Lower lobe of right lung (tissue), 2 donors: ENCODE measurements at regions not wholly inside any gene's neighbourhood (a gene's known extent, or its start where the extent isn't known, plus 50 kb on each side); places are given as distances from the start of the nearest gene placed in this dataset.

Experiments used
- ATAC-seq, 2 donors: fragments of 200-7000 bp; cut with Tn5 transposase; one replicate each; pipeline ENCODE4 v1.9.1; 2020 to 2022; ENCODE audit warnings: mild to moderate bottlenecking in 2 of 2, moderate library complexity in 2 of 2
- DNase-seq: peaks from one replicate; pipeline ENCODE4 v3.0.0-alpha.2; 2020
- H3K27ac ChIP-seq: fragments of 200-600 bp; one replicate; pipeline ENCODE4 v1.8.0; 2022
- H3K27me3 ChIP-seq: fragments of 200-600 bp; one replicate; pipeline ENCODE4 v1.8.0; 2022; ENCODE audit warnings: low read depth
- H3K36me3 ChIP-seq: fragments of 200-600 bp; one replicate; pipeline ENCODE4 v1.8.0; 2022; ENCODE audit warnings: mild to moderate bottlenecking
- H3K4me1 ChIP-seq: fragments of 200-600 bp; one replicate; pipeline ENCODE4 v1.8.0; 2022
- H3K4me3 ChIP-seq: fragments of 200-600 bp; one replicate; pipeline ENCODE4 v1.8.0; 2022; ENCODE audit warnings: mild to moderate bottlenecking
- H3K9me3 ChIP-seq: fragments of 200-600 bp; one replicate; pipeline ENCODE4 v1.8.0; 2022
- CTCF ChIP-seq: fragments of 200-600 bp; IDR thresholded peaks from one replicate; pipeline ENCODE4 v1.8.0; 2022; ENCODE audit warnings: antibody characterized with exemption, mild to moderate bottlenecking
- intact Hi-C: fragments of 100-400 bp; cut with DNase I; formaldehyde crosslinking; loops from one replicate; pipeline ENCODE4 v1.11.0; 2022
- donor health status: DM: no; HTN: yes; CAD: no; lungs with severe emphysema.

DNA sequence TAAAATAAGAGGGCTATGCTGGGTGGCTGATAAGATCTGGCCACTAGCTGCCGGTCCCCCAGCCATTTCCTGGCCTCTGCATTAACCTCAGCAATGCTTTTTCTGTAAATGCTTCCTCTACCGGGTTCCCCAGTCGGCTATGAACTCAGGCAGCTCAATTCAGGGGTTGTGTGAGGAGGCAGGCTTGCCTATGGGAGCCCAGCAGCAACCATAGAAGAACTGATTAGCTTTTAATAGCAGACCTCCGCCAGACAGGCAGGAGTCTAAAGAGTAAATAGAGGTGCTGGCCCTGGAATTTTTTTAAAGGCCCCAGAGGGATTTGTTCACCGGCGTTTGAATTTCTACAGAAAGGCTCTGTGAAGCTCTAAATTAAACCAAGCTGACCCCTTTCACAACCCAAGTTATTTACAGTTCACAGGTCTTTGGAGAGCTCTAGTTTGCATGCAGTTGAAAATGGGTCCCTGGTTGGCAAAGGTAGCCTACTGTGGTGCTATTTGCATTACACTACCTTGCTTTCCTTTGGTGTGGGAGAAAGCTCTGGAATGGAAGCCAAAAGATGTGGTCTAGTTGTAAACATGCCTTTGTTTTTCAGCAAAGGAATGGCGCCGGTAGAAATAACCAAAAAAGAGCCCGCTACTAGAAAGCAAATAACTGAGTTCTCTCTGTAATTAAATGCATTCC is 289.7 kb upstream of the SEMA6A start:
- Histone ChIP-seq H3K9me3 (no peaks in the 10 kb centered on the region), H3K4me1 (no peaks in the 10 kb centered on the region), H3K27ac (no peak overlapping the region), H3K27me3 (no peaks in the 10 kb centered on the region), H3K4me3 (no peak overlapping the region), H3K36me3 (no peaks in the 10 kb centered on the region)
- ATAC-seq (no peak), DNase-seq (no peak)
- intact Hi-C loops: no loop called here
- no peak for TF ChIP-seq CTCF

GRCh38 chr5:116862632-116863455 is 288.2 kb upstream of the SEMA6A start:
- H3K4me3 ChIP-seq: no peak overlapping the region
- ATAC-seq: no peak
- H3K9me3 ChIP-seq: no peaks in the 10 kb centered on the region
- no peaks in the 10 kb centered on the region for H3K4me1 ChIP-seq
- H3K36me3 ChIP-seq: no peaks in the 10 kb centered on the region
- H3K27me3 ChIP-seq: no peaks in the 10 kb centered on the region
- H3K27ac ChIP-seq: no peak overlapping the region
- TF ChIP-seq CTCF: no peak
- intact Hi-C loops: no loop called here
- DNase-seq: no peak

DNA sequence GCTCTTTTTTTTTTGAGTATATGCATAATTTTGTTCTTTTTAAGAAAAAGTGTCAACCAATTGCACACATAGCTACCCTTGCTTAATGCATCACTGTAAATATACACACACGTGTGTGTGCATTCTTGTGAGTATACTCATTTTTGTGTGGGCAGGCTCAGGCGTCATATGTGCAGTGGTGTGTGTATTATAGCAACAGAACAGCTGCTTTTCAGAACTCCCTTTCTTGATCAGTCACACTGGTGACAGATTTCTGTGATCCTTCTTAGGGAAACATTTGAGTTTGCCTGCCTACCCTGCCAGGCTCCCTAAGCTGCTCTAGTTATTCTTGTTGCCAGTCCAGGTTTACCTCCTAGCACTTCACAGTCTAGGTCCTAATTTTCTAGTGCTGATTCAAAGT is 287.0 kb upstream of the SEMA6A start:
- DNase-seq (no peak), ATAC-seq (no peak)
- no peaks in the 10 kb centered on the region for H3K36me3 ChIP-seq
- H3K4me1 ChIP-seq: no peaks in the 10 kb centered on the region
- no peak overlapping the region for H3K4me3 ChIP-seq
- H3K27ac ChIP-seq: no peak overlapping the region
- intact Hi-C loops: no loop called here
- TF ChIP-seq CTCF: no peak
- no peaks in the 10 kb centered on the region for H3K9me3 ChIP-seq
- H3K27me3 ChIP-seq: no peaks in the 10 kb centered on the region

DNA sequence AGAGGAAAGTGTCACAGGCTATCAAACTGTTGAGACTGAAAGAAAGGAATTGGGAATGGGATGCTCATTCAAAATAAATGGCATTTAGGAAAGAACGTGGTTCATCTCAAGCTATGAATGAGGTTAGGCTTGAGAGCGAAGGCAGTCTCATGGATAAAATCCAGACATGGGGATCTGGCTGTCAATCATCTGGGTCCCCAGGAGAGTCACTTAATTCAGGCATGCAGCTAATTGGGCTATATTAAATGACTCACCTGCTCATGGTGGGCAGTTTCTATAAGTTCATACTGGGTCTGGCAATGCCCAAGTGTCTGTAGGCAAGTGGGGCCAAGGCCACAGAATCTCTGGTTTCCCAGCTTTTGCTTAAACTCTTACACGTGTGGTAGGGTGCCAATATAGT is 286.5 kb upstream of the SEMA6A start:
- no peaks in the 10 kb centered on the region for H3K36me3 ChIP-seq
- ATAC-seq (no peak), DNase-seq (no peak)
- H3K4me1 ChIP-seq: no peaks in the 10 kb centered on the region
- H3K4me3 ChIP-seq: no peak overlapping the region
- intact Hi-C loops: no loop called here
- H3K27ac ChIP-seq: no peak overlapping the region
- H3K9me3 ChIP-seq: no peaks in the 10 kb centered on the region
- no peaks in the 10 kb centered on the region for H3K27me3 ChIP-seq
- no peak for TF ChIP-seq CTCF

GRCh38 chr5:116859666-116860320 is 285.2 kb upstream of the SEMA6A start:
- no peak for ATAC-seq
- DNase-seq: no peak
- Histone ChIP-seq H3K36me3 (no peaks in the 10 kb centered on the region), H3K9me3 (no peaks in the 10 kb centered on the region), H3K4me3 (no peak overlapping the region), H3K4me1 (no peaks in the 10 kb centered on the region), H3K27ac (no peak overlapping the region), H3K27me3 (no peaks in the 10 kb centered on the region)
- TF ChIP-seq CTCF: no peak
- intact Hi-C loops: no loop called here
